GM19025 (cell line): ENCODE measurements at regions not wholly inside any gene's neighbourhood (a gene's known extent, or its start where the extent isn't known, plus 50 kb on each side); places are given as distances from the start of the nearest gene placed in this dataset.
"Not testable (repeated sequence)": the region's sequence is repeated elsewhere in the genome, so short reads cannot be mapped to it uniquely, and the experiment has no call there.

ENCODE experiments used
- ATAC-seq: cut with Tn5 transposase; IDR thresholded peaks from one replicate; pipeline ENCODE4 v1.9.1; 2021; ENCODE audit warnings: mild to moderate bottlenecking, low read depth, moderate library complexity; ENCODE audit not compliant: unreplicated experiment

DNA sequence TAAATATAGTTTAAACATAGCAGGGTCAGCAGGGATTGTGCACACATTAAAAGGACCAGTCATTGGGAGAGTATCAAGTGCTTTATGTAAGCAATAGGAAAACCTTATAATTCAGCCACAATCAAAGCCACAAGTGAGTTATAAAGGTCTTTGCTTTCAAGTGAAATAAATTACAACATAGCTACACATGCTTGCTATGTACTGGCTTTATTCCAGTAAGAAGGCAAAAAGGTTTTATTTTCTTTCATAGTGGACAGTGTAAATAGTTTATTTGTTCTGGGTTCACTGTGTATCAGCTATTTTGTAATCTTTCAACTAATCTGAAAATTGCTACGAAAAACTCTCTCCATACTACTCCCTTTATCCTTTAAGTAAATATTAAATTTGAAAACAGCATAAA, 691.4 kb downstream of the PCDH7 start:
- ATAC-seq: no peak

GRCh38 chr4:31415629-31416028, 695.5 kb downstream of the PCDH7 start:
- ATAC-seq: no peak

GRCh38 chr4:31416498-31416897, 696.3 kb downstream of the PCDH7 start:
- no peak for ATAC-seq

DNA sequence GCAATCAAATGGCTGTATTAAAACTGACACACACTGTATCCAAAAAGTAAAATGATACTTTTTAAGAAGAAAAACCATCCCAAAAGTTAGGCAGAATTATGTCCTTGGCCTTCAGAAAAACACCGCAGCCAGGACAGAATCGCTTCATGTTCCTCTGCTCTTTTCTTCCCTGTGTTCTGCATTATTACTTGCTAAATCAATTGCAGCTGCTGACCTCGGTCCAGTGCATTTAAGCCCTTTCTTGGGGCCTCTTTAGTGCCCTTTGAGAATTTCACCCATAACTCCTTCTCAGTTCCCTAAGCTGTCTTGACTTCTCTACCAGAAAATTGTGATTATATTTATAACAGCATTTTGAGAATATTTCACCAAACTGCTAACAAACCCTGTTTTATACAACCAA, 696.9 kb downstream of the PCDH7 start:
- no peak for ATAC-seq

DNA sequence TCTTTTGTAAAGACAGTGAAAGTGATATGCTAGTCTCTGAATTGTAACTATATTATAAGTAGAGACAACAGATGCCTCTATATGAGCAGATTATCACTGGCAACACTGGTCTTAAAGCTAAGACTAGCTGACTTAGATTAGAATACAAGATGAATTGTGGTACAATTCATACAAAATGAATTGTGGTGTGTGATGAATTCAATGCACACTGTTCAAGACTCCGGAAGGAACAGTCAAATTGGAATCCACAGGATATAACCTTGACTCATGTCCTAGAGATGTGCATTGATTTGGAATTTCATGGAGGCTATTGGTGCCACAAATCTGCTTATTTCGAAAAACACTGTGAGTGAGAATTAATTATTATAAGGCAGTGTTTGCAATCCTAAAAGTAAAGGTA, 701.8 kb downstream of the PCDH7 start:
- no peak for ATAC-seq

GRCh38 chr4:31427691-31428090, 707.5 kb downstream of the PCDH7 start:
- no peak for ATAC-seq

- ATAC-seq: no peak
Observed at GRCh38 chr4:31442236-31442635, 722.1 kb downstream of the PCDH7 start.

DNA sequence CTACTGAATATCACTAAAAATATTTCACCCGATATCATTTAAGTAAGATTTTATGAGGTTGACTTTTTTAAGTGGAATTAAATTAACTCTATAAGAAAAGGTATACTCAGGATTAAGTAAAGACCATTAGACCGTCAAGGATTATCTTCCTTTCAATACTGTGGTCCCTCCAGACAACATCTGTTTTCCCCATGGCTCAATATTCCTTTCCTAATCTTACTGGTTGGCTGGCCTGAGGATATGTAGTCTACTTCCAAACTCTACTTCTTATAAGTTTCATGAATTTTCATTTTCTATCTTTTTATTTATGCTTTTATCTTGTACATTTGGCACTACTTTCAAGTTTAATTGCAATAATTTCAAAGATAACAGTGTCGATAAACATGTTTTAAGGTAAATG, 725.4 kb downstream of the PCDH7 start:
- ATAC-seq: no peak

DNA sequence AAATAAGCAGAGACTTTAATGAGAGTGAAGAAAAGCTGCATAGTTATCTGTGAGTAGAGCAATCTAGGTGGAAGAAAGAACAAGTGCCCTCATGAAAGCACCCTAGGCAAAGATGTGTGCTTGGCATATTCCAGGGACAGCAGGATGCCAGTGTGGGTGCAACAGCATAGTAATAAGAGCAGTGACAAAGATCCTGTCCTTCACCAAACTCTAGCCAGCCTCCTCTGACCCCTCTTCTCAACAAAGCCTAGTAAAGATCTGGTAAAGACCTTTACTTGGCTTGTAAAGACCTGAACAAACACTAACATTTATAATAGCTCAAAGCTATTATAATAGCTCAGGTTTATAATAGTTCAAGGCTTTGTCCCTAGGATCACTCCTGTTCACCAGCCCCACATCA, 735.4 kb downstream of the PCDH7 start:
- no peak for ATAC-seq

GRCh38 chr4:31458813-31459212, 738.6 kb downstream of the PCDH7 start:
- no peak for ATAC-seq

DNA sequence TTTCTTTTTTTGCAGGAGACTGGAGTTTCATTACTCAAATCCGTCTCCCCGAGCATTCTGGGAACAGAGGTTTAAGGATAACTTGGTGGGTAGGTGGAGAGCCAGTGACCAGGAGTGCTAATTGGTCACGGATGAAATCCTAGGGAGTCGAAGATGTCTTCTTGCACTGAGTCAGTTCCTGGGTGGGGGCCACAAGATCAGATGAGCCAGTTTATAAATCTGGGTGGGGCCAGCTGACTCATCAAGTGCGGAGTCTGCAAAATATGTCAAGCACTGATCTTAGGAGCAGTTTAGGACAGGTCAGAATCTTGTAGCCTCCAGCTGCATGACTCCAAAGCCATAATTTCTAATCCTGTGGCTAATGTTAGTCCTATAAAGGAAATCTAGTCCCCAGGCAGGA, 741.3 kb downstream of the PCDH7 start:
- no peak for ATAC-seq

- ATAC-seq: no peak
Observed at GRCh38 chr4:31467781-31468180, 747.6 kb downstream of the PCDH7 start.

GRCh38 chr4:31474221-31474620, 754.1 kb downstream of the PCDH7 start:
- no peak for ATAC-seq

- ATAC-seq: no peak
Observed at GRCh38 chr4:31482691-31483090, 762.5 kb downstream of the PCDH7 start.

DNA sequence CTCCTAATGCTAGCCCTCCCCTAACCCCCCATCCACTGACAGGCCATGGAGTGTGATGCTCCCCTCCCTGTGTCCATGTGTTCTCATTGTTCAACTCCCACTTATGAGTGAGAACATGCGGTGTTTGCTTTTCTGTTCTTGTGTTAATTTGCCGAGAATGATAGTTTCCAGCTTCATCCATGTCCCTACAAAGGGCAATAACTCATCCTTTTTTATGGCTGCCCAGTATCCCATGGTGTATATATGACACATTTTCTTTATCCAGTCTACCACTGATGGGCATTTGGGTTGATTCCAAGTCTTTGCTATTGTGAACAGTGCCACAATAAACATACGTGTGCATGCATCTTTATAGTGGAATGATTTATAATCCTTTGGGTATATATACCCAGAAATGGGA, 779.0 kb downstream of the PCDH7 start:
- not testable (repeated sequence) for ATAC-seq

- ATAC-seq: no peak
Observed at GRCh38 chr4:31516520-31516919, 796.4 kb downstream of the PCDH7 start.

DNA sequence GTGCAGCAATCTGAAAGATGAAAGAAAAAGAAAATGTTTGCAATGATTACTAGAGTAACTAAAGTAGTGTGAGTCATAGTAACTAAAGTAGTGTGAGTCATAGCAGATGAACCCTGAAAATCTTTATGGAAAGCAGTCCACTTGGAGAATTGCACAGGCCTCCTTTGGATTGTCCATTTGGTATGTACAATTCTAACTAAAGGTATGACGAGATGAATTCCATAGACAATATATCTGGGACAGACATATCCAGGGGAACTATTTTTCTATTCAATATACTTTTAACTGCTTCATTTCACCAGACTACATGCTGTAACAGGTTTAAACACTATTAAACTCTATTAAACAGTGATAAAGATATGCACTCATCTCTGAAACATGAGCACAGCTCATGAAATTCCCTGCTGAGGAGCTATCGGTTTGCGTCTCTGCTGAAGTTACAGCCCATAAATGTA, 798.7 kb downstream of the PCDH7 start:
- ATAC-seq: no peak

DNA sequence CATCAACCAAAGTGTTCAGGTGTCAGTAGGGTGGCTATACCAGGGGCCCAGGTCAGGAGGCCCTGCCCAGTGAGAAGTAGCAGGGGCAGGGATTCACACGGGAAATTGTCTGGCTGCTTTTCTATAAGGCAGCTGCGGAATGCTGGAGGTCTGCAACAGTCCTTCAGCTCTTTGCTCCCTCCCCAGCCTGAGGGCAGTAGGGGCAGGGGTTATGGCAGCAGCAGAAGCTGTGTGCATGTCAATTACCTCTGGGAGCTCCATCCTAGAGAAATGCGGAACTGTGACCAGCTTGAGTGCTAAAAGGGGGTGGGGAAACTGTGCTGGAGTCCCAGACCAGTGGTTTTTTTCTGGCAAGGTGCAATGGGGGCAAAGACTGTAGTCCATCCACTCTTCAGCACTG, 810.4 kb downstream of the PCDH7 start:
- ATAC-seq: no peak

GRCh38 chr4:31538877-31539276, 818.7 kb downstream of the PCDH7 start:
- ATAC-seq: no peak

- ATAC-seq: no peak
Observed at GRCh38 chr4:31539284-31540069, 819.3 kb downstream of the PCDH7 start.

GRCh38 chr4:31545330-31545729, 825.2 kb downstream of the PCDH7 start:
- ATAC-seq: no peak

- ATAC-seq: no peak
Observed at GRCh38 chr4:31545755-31546154, 825.6 kb downstream of the PCDH7 start.

GRCh38 chr4:31548021-31548420, 827.9 kb downstream of the PCDH7 start:
- ATAC-seq: no peak
